ENCODE measurements at regions not wholly inside any gene's neighbourhood (a gene's known extent, or its start where the extent isn't known, plus 50 kb on each side); places are given as distances from the start of the nearest gene placed in this dataset.

GRCh38 chr3:109910772-109911171, 573.4 kb upstream of the DPPA4 start:
- Histone ChIP-seq H3K14ac (ENCODE audit: low read length in 2 of 2) (no peak overlapping the region), H3K23ac (ENCODE audit: low read length in 2 of 2) (no peak overlapping the region), H2AFZ (ENCODE audit: low read depth, low read length) (no peak overlapping the region), H2BK12ac (ENCODE audit: low read length in 2 of 2) (no peak overlapping the region), H2AK5ac (ENCODE audit: low read length, severe bottlenecking) (no peak overlapping the region), H3K27me3 (ENCODE audit: control insufficient read depth in 1 of 2, insufficient read depth in 1 of 2, low read length in 2 of 2) (no peaks in the 10 kb centered on the region), H3K4ac (ENCODE audit: low read depth in 1 of 2, low read length in 2 of 2) (no peak overlapping the region), H3K9ac (ENCODE audit: low read length) (no peak overlapping the region), H2BK120ac (ENCODE audit: low read depth, low read length) (no peak overlapping the region), H4K91ac (ENCODE audit: low read length) (no peak overlapping the region), H3K36me3 (ENCODE audit: control insufficient read depth in 1 of 2, insufficient read depth in 2 of 2, low read depth in 1 of 2, low read length in 2 of 2) (no peaks in the 10 kb centered on the region), H3K4me1 (ENCODE audit: control insufficient read depth, insufficient read depth, low read depth, low read length) (no peaks in the 10 kb centered on the region), H3K4me3 (ENCODE audit: insufficient read depth in 1 of 2, low read depth in 1 of 2, low read length in 2 of 2) (no peak overlapping the region), H3K18ac (ENCODE audit: low read depth in 1 of 2, low read length in 2 of 2) (no peak overlapping the region), H2BK5ac (ENCODE audit: low read depth, low read length, poor library complexity, severe bottlenecking) (no peak overlapping the region), H3K27ac (ENCODE audit: low read length, poor library complexity, severe bottlenecking) (no peak overlapping the region), H4K8ac (ENCODE audit: low read length) (no peak overlapping the region), H3K4me2 (ENCODE audit: low read length, poor library complexity, severe bottlenecking) (no peak overlapping the region), H3K9me3 (ENCODE audit: control insufficient read depth, low read length) (peaks cover 7% of the 10 kb centered on the region), H2BK15ac (ENCODE audit: low read depth, poor library complexity, severe bottlenecking) (no peak overlapping the region), H3K79me1 (replicated peaks; ENCODE audit: low read length, poor library complexity, severe bottlenecking) (no peaks in the 10 kb centered on the region)
- no peak for DNase-seq
- 86% methylated on average over 6 of the region's 6 CpGs for WGBS

GRCh38 chr3:109918740-109919139, 581.4 kb upstream of the DPPA4 start:
- 86% methylated on average over 2 of the region's 2 CpGs for WGBS

DNA sequence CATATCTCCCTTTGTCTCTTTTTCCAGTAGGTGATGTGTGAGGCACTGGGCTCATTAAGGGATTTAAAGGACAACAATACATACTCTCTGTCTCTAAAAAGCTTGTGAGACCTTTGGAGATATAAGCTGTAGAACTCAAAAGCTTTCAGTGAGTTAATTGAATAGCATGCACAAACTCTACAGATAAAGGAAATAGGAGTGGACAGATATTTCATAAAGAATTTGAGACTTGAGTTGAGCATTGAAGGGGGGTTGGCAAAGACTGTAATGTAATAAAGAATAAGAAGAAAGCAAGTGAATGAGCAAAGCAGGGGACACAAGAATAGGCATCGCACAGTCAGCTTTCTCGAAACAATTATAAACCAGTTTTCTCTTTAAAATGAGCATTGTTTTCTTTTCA, 583.4 kb upstream of the DPPA4 start:
- Histone ChIP-seq H3K9me3 (ENCODE audit: control insufficient read depth, low read length) (no peaks in the 10 kb centered on the region), H4K91ac (ENCODE audit: low read length) (no peak overlapping the region), H3K36me3 (ENCODE audit: control insufficient read depth in 1 of 2, insufficient read depth in 2 of 2, low read depth in 1 of 2, low read length in 2 of 2) (no peaks in the 10 kb centered on the region), H2BK12ac (ENCODE audit: low read length in 2 of 2) (no peak overlapping the region), H2BK5ac (ENCODE audit: low read depth, low read length, poor library complexity, severe bottlenecking) (no peak overlapping the region), H3K27ac (ENCODE audit: low read length, poor library complexity, severe bottlenecking) (no peak overlapping the region), H3K4ac (ENCODE audit: low read depth in 1 of 2, low read length in 2 of 2) (no peak overlapping the region), H4K8ac (ENCODE audit: low read length) (no peak overlapping the region), H3K18ac (ENCODE audit: low read depth in 1 of 2, low read length in 2 of 2) (no peak overlapping the region), H3K4me3 (ENCODE audit: insufficient read depth in 1 of 2, low read depth in 1 of 2, low read length in 2 of 2) (no peak overlapping the region), H2AFZ (ENCODE audit: low read depth, low read length) (no peak overlapping the region), H2BK15ac (ENCODE audit: low read depth, poor library complexity, severe bottlenecking) (no peak overlapping the region), H3K4me1 (ENCODE audit: control insufficient read depth, insufficient read depth, low read depth, low read length) (no peaks in the 10 kb centered on the region), H3K9ac (ENCODE audit: low read length) (no peak overlapping the region), H2AK5ac (ENCODE audit: low read length, severe bottlenecking) (no peak overlapping the region), H3K23ac (ENCODE audit: low read length in 2 of 2) (no peak overlapping the region), H3K27me3 (ENCODE audit: control insufficient read depth in 1 of 2, insufficient read depth in 1 of 2, low read length in 2 of 2) (no peaks in the 10 kb centered on the region), H3K4me2 (ENCODE audit: low read length, poor library complexity, severe bottlenecking) (no peak overlapping the region), H3K79me1 (replicated peaks; ENCODE audit: low read length, poor library complexity, severe bottlenecking) (no peaks in the 10 kb centered on the region), H3K14ac (ENCODE audit: low read length in 2 of 2) (no peak overlapping the region), H2BK120ac (ENCODE audit: low read depth, low read length) (no peak overlapping the region)
- WGBS = no CpG with 5 or more reads among the region's 2 CpGs
- no peak for DNase-seq

More at GRCh38 chr3:109918740-109919139, 581.4 kb upstream of the DPPA4 start:
- Histone ChIP-seq H3K27ac (ENCODE audit: low read length, poor library complexity, severe bottlenecking) (no peak overlapping the region), H3K27me3 (ENCODE audit: control insufficient read depth in 1 of 2, insufficient read depth in 1 of 2, low read length in 2 of 2) (no peaks in the 10 kb centered on the region), H3K4me3 (ENCODE audit: insufficient read depth in 1 of 2, low read depth in 1 of 2, low read length in 2 of 2) (no peak overlapping the region), H2AFZ (ENCODE audit: low read depth, low read length) (no peak overlapping the region), H2BK15ac (ENCODE audit: low read depth, poor library complexity, severe bottlenecking) (no peak overlapping the region), H3K14ac (ENCODE audit: low read length in 2 of 2) (no peak overlapping the region), H4K91ac (ENCODE audit: low read length) (no peak overlapping the region), H3K4me2 (ENCODE audit: low read length, poor library complexity, severe bottlenecking) (no peak overlapping the region), H2AK5ac (ENCODE audit: low read length, severe bottlenecking) (no peak overlapping the region), H2BK12ac (ENCODE audit: low read length in 2 of 2) (no peak overlapping the region), H3K4me1 (ENCODE audit: control insufficient read depth, insufficient read depth, low read depth, low read length) (no peaks in the 10 kb centered on the region), H3K9ac (ENCODE audit: low read length) (no peak overlapping the region), H2BK120ac (ENCODE audit: low read depth, low read length) (no peak overlapping the region), H4K8ac (ENCODE audit: low read length) (no peak overlapping the region), H3K4ac (ENCODE audit: low read depth in 1 of 2, low read length in 2 of 2) (no peak overlapping the region), H3K79me1 (replicated peaks; ENCODE audit: low read length, poor library complexity, severe bottlenecking) (no peaks in the 10 kb centered on the region), H3K36me3 (ENCODE audit: control insufficient read depth in 1 of 2, insufficient read depth in 2 of 2, low read depth in 1 of 2, low read length in 2 of 2) (no peaks in the 10 kb centered on the region), H3K9me3 (ENCODE audit: control insufficient read depth, low read length) (peaks cover 5% of the 10 kb centered on the region), H3K23ac (ENCODE audit: low read length in 2 of 2) (no peak overlapping the region), H2BK5ac (ENCODE audit: low read depth, low read length, poor library complexity, severe bottlenecking) (no peak overlapping the region), H3K18ac (ENCODE audit: low read depth in 1 of 2, low read length in 2 of 2) (no peak overlapping the region)
- DNase-seq = no peak

DNA sequence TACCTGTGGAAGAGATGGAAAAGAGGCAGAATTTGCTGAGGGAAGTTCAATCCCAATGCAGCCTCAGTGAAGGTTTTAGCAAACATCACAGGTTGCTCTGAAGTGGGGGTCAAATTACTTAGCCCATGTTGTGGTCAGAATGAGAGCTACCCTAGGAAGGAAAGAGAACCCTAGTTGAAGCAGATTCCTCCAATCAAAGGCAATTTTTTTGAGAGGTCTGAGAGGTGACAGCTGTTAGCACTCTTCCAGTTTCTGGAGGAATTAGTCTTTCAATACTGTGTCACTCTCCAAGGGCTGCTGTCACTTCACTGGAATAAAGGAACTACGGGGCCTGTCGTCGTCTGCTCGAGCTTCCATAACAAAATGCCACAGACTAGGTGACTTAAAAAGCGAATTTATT, 584.2 kb upstream of the DPPA4 start:
- no peak overlapping the region for H2BK120ac ChIP-seq (ENCODE audit: low read depth, low read length)
- peaks cover 2% of the 10 kb centered on the region for H3K4me1 ChIP-seq (ENCODE audit: control insufficient read depth, insufficient read depth, low read depth, low read length)
- 85% methylated on average over 5 of the region's 5 CpGs for WGBS
- no peak overlapping the region for H3K18ac ChIP-seq (ENCODE audit: low read depth in 1 of 2, low read length in 2 of 2)
- no peak overlapping the region for H3K4me2 ChIP-seq (ENCODE audit: low read length, poor library complexity, severe bottlenecking)
- no peak overlapping the region for H4K8ac ChIP-seq (ENCODE audit: low read length)
- H3K23ac ChIP-seq (ENCODE audit: low read length in 2 of 2) = no peak overlapping the region
- H3K36me3 ChIP-seq (ENCODE audit: control insufficient read depth in 1 of 2, insufficient read depth in 2 of 2, low read depth in 1 of 2, low read length in 2 of 2) = no peaks in the 10 kb centered on the region
- peak; percentile 8 for DNase-seq
- H3K14ac ChIP-seq (ENCODE audit: low read length in 2 of 2) = no peak overlapping the region
- no peaks in the 10 kb centered on the region for H3K27me3 ChIP-seq (ENCODE audit: control insufficient read depth in 1 of 2, insufficient read depth in 1 of 2, low read length in 2 of 2)
- H4K91ac ChIP-seq (ENCODE audit: low read length) = no peak overlapping the region
- H3K4me3 ChIP-seq (ENCODE audit: insufficient read depth in 1 of 2, low read depth in 1 of 2, low read length in 2 of 2) = no peak overlapping the region
- no peaks in the 10 kb centered on the region for H3K9me3 ChIP-seq (ENCODE audit: control insufficient read depth, low read length)
- no peak overlapping the region for H2BK5ac ChIP-seq (ENCODE audit: low read depth, low read length, poor library complexity, severe bottlenecking)
- H2AK5ac ChIP-seq (ENCODE audit: low read length, severe bottlenecking) = no peak overlapping the region
- H2BK12ac ChIP-seq (ENCODE audit: low read length in 2 of 2) = no peak overlapping the region
- H2AFZ ChIP-seq (ENCODE audit: low read depth, low read length) = no peak overlapping the region
- H3K27ac ChIP-seq (ENCODE audit: low read length, poor library complexity, severe bottlenecking) = no peak overlapping the region
- H2BK15ac ChIP-seq (ENCODE audit: low read depth, poor library complexity, severe bottlenecking) = no peak overlapping the region
- no peak overlapping the region for H3K4ac ChIP-seq (ENCODE audit: low read depth in 1 of 2, low read length in 2 of 2)
- H3K79me1 ChIP-seq (replicated peaks; ENCODE audit: low read length, poor library complexity, severe bottlenecking) = no peaks in the 10 kb centered on the region
- H3K9ac ChIP-seq (ENCODE audit: low read length) = no peak overlapping the region

All from mesenchymal stem cell (in vitro differentiated cells and primary cell).